HFFc6 (cell line): ENCODE measurements at regions not wholly inside any gene's neighbourhood (a gene's known extent, or its start where the extent isn't known, plus 50 kb on each side); places are given as distances from the start of the nearest gene placed in this dataset.
"Not testable (repeated sequence)": the region's sequence is repeated elsewhere in the genome, so short reads cannot be mapped to it uniquely, and the experiment has no call there.

ENCODE experiments used
- DNase-seq: peaks from one replicate; pipeline ENCODE4 v3.0.0-alpha.2; 2018
- H3K27ac Mint-ChIP-seq: 2 replicates; pipeline ENCODE4 v1.8.0; 2020; ENCODE audit warnings: mild to moderate bottlenecking, mixed read lengths
- H3K27me3 Mint-ChIP-seq: 2 replicates; pipeline ENCODE4 v1.8.0; 2021; ENCODE audit warnings: mild to moderate bottlenecking, moderate library complexity, mixed read lengths; ENCODE audit not compliant: insufficient read depth
- H3K36me3 Mint-ChIP-seq: 2 replicates; pipeline ENCODE4 v1.8.0; 2021; ENCODE audit warnings: low read depth, mixed read lengths
- H3K4me1 Mint-ChIP-seq: 2 replicates; pipeline ENCODE4 v1.8.0; 2020; ENCODE audit warnings: low read depth, mixed read lengths
- H3K4me3 Mint-ChIP-seq: 2 replicates; pipeline ENCODE4 v1.8.0; 2020; ENCODE audit warnings: mild to moderate bottlenecking, moderate library complexity, mixed read lengths
- H3K9me3 Mint-ChIP-seq: 2 replicates; pipeline ENCODE4 v1.8.0; 2020; ENCODE audit warnings: mild to moderate bottlenecking, mixed read lengths
- CTCF ChIP-seq: fragments of 200-600 bp; sonication (generic); IDR thresholded peaks from 2 replicates; pipeline ENCODE4 v1.5.0; 2021; ENCODE audit warnings: antibody characterized with exemption, mild to moderate bottlenecking

- no peak for DNase-seq
- no peak for TF ChIP-seq CTCF
- Mint-ChIP-seq H3K9me3 (peaks cover 60% of the 10 kb centered on the region), H3K4me1 (no peaks in the 10 kb centered on the region), H3K27me3 (no peaks in the 10 kb centered on the region), H3K27ac (no peak overlapping the region), H3K4me3 (no peak overlapping the region), H3K36me3 (peaks cover 4% of the 10 kb centered on the region; the same call in 1 of the 2 replicates)
These were observed 269.4 kb downstream of the AMY1C start for GRCh38 chr1:104018922-104019674.

GRCh38 chr1:104019675-104020049, 270.0 kb downstream of the AMY1C start:
- Mint-ChIP-seq H3K9me3 (peaks cover 59% of the 10 kb centered on the region), H3K4me3 (no peak overlapping the region), H3K27ac (no peak overlapping the region)

GRCh38 chr1:104028416-104029035, 278.8 kb downstream of the AMY1C start:
- no peak for TF ChIP-seq CTCF
- Mint-ChIP-seq H3K4me1 (no peaks in the 10 kb centered on the region), H3K36me3 (no peaks in the 10 kb centered on the region), H3K27ac (no peak overlapping the region), H3K4me3 (no peak overlapping the region), H3K27me3 (no peaks in the 10 kb centered on the region), H3K9me3 (peaks cover 14% of the 10 kb centered on the region; the same call in 1 of the 2 replicates)
- no peak for DNase-seq

More at GRCh38 chr1:104019675-104020049, 270.0 kb downstream of the AMY1C start:
- no peak for DNase-seq
- Mint-ChIP-seq H3K4me1 (no peaks in the 10 kb centered on the region), H3K36me3 (peaks cover 4% of the 10 kb centered on the region; the same call in 1 of the 2 replicates), H3K27me3 (no peaks in the 10 kb centered on the region)
- TF ChIP-seq CTCF, result no peak

- Mint-ChIP-seq H3K36me3 (no peaks in the 10 kb centered on the region), H3K4me1 (no peaks in the 10 kb centered on the region), H3K27me3 (no peaks in the 10 kb centered on the region), H3K4me3 (no peak overlapping the region), H3K9me3 (peaks cover 13% of the 10 kb centered on the region; the same call in 1 of the 2 replicates), H3K27ac (no peak overlapping the region)
- TF ChIP-seq CTCF, result no peak
- no peak for DNase-seq
These were observed 279.8 kb downstream of the AMY1C start for GRCh38 chr1:104029456-104029970.

- Mint-ChIP-seq H3K27ac (no peak overlapping the region), H3K4me3 (no peak overlapping the region), H3K4me1 (no peaks in the 10 kb centered on the region), H3K36me3 (no peaks in the 10 kb centered on the region), H3K27me3 (peaks cover 1% of the 10 kb centered on the region; the same call in 1 of the 2 replicates), H3K9me3 (peaks cover 21% of the 10 kb centered on the region)
- DNase-seq, result no peak
- no peak for TF ChIP-seq CTCF
These were observed 307.1 kb downstream of the AMY1C start for GRCh38 chr1:104056786-104057185.

- H3K4me3 Mint-ChIP-seq, H3K27ac Mint-ChIP-seq, H3K36me3 Mint-ChIP-seq, H3K27me3 Mint-ChIP-seq, DNase-seq, H3K4me1 Mint-ChIP-seq: not testable (repeated sequence)
- peaks cover 18% of the 10 kb centered on the region for H3K9me3 Mint-ChIP-seq
These were observed 307.7 kb downstream of the AMY1C start for GRCh38 chr1:104057219-104057898.

GRCh38 chr1:104061637-104062036, 311.9 kb downstream of the AMY1C start:
- H3K4me1 Mint-ChIP-seq, H3K27me3 Mint-ChIP-seq, H3K36me3 Mint-ChIP-seq, H3K27ac Mint-ChIP-seq, H3K4me3 Mint-ChIP-seq, DNase-seq: not testable (repeated sequence)
- peaks cover 14% of the 10 kb centered on the region for H3K9me3 Mint-ChIP-seq
